DND-41 (cell line): ENCODE measurements at regions not wholly inside any gene's neighbourhood (a gene's known extent, or its start where the extent isn't known, plus 50 kb on each side); places are given as distances from the start of the nearest gene placed in this dataset.

Source experiments
- ATAC-seq: fragments of 200-7000 bp; cut with Tn5 transposase; 3 replicates; pipeline ENCODE4 v1.9.1; 2021; ENCODE audit warnings: low read depth; ENCODE audit not compliant: insufficient read depth
- DNase-seq: peaks from one replicate; pipeline ENCODE4 v3.0.0-alpha.2; 2020
- H2AFZ ChIP-seq: 2 replicates; pipeline ENCODE4 v1.6.0; 2012; ENCODE audit warnings: low read depth, low read length
- H3K27ac ChIP-seq: 2 replicates; pipeline ENCODE4 v1.5.1; 2012; ENCODE audit warnings: low read length, inconsistent platforms
- H3K27me3 ChIP-seq: fragments of 200-600 bp; sonication (generic); 2 replicates; pipeline ENCODE4 v1.6.0; 2012; ENCODE audit warnings: low read length, mild to moderate bottlenecking, inconsistent platforms; ENCODE audit not compliant: insufficient read depth, poor library complexity
- H3K36me3 ChIP-seq: 2 replicates; pipeline ENCODE4 v1.5.1; 2012; ENCODE audit warnings: low read length, inconsistent platforms; ENCODE audit not compliant: insufficient read depth
- H3K4me1 ChIP-seq: 2 replicates; pipeline ENCODE4 v1.5.1; 2012; ENCODE audit warnings: mild to moderate bottlenecking, low read length; ENCODE audit not compliant: insufficient read depth
- H3K4me2 ChIP-seq: 2 replicates; pipeline ENCODE4 v1.6.0; 2012; ENCODE audit warnings: mild to moderate bottlenecking, moderate library complexity, low read length, inconsistent platforms; ENCODE audit not compliant: insufficient read depth
- H3K4me3 ChIP-seq, 2 experiments: fragments of 200-600 bp in 1 of 2; shearing (Covaris generic) in 1 of 2; 2 replicates each; pipeline ENCODE4 v1.5.1; 2012 to 2016; ENCODE audit warnings: inconsistent platforms in 2 of 2, low read length in 2 of 2, mild to moderate bottlenecking in 2 of 2, low read depth in 1 of 2, moderate library complexity in 1 of 2
- H3K79me2 ChIP-seq: 2 replicates; pipeline ENCODE4 v1.6.0; 2012; ENCODE audit warnings: low read length, inconsistent platforms; ENCODE audit not compliant: insufficient read depth
- H3K9ac ChIP-seq: 2 replicates; pipeline ENCODE4 v1.6.0; 2012; ENCODE audit warnings: low read depth, mild to moderate bottlenecking, inconsistent platforms, low read length, moderate library complexity
- H3K9me3 ChIP-seq: 2 replicates; pipeline ENCODE4 v1.5.1; 2012; ENCODE audit warnings: low read length, moderate library complexity, mild to moderate bottlenecking, inconsistent platforms; ENCODE audit not compliant: insufficient read depth, severe bottlenecking
- H4K20me1 ChIP-seq: 2 replicates; pipeline ENCODE4 v1.6.0; 2012; ENCODE audit warnings: low read length; ENCODE audit not compliant: insufficient read depth
- CTCF ChIP-seq: IDR thresholded peaks from 2 replicates; pipeline ENCODE4 v1.5.1; 2012; ENCODE audit warnings: borderline replicate concordance, low read length, moderate library complexity, mild to moderate bottlenecking; ENCODE audit not compliant: poor library complexity, severe bottlenecking; ENCODE audit errors: extremely low read depth
- EZH2 ChIP-seq: IDR thresholded peaks from 3 replicates; pipeline ENCODE4 v1.6.1; 2012; ENCODE audit warnings: borderline replicate concordance, low read depth, mild to moderate bottlenecking, moderate library complexity, low read length, inconsistent platforms; ENCODE audit not compliant: severe bottlenecking

GRCh38 chr3:80993241-80993945 is 768.1 kb downstream of the GBE1 start:
- Histone ChIP-seq H4K20me1 (no peaks in the 10 kb centered on the region), H3K9me3 (no peaks in the 10 kb centered on the region), H2AFZ (no peak overlapping the region), H3K27me3 (no peaks in the 10 kb centered on the region), H3K9ac (no peak overlapping the region), H3K79me2 (no peaks in the 10 kb centered on the region), H3K27ac (no peak overlapping the region), H3K4me3 (no peak overlapping the region), H3K4me1 (no peaks in the 10 kb centered on the region), H3K4me2 (no peak overlapping the region), H3K36me3 (no peaks in the 10 kb centered on the region)
- no peak for TF ChIP-seq CTCF
- no peak for DNase-seq
- no peak for ATAC-seq

GRCh38 chr3:80983753-80984152 is 777.7 kb downstream of the GBE1 start:
- TF ChIP-seq CTCF (no peak), EZH2 (no peak)
- Histone ChIP-seq H3K9me3 (no peaks in the 10 kb centered on the region), H3K79me2 (no peaks in the 10 kb centered on the region), H3K4me3 (no peak overlapping the region), H4K20me1 (no peaks in the 10 kb centered on the region), H3K4me2 (no peak overlapping the region), H3K36me3 (no peaks in the 10 kb centered on the region), H3K9ac (no peak overlapping the region), H3K27me3 (no peaks in the 10 kb centered on the region), H3K4me1 (no peaks in the 10 kb centered on the region), H3K27ac (no peak overlapping the region), H2AFZ (no peak overlapping the region)
- no peak for DNase-seq
- no peak for ATAC-seq

- no peak for ATAC-seq
- no peak overlapping the region for H3K9ac ChIP-seq
- no peak overlapping the region for H3K4me2 ChIP-seq
- no peak overlapping the region for H3K27ac ChIP-seq
- no peak overlapping the region for H2AFZ ChIP-seq
- DNase-seq = no peak
- TF ChIP-seq CTCF (no peak), EZH2 (no peak)
- no peaks in the 10 kb centered on the region for H3K9me3 ChIP-seq
- no peaks in the 10 kb centered on the region for H3K36me3 ChIP-seq
- no peaks in the 10 kb centered on the region for H4K20me1 ChIP-seq
- no peaks in the 10 kb centered on the region for H3K4me1 ChIP-seq
- H3K4me3 ChIP-seq = no peak overlapping the region
- no peaks in the 10 kb centered on the region for H3K79me2 ChIP-seq
- no peaks in the 10 kb centered on the region for H3K27me3 ChIP-seq
Observed at GRCh38 chr3:80978216-80978969, 783.1 kb downstream of the GBE1 start.
